ENCODE measurements at regions not wholly inside any gene's neighbourhood (a gene's known extent, or its start where the extent isn't known, plus 50 kb on each side); places are given as distances from the start of the nearest gene placed in this dataset.

- DNase-seq (ENCODE audit: low spot score): no peak
Observed at GRCh38 chr13:106129273-106129672, 406.2 kb downstream of the EFNB2 start.

GRCh38 chr13:106122234-106122633 lies 413.2 kb downstream of the EFNB2 start:
- DNase-seq (ENCODE audit: low spot score): no peak

DNA sequence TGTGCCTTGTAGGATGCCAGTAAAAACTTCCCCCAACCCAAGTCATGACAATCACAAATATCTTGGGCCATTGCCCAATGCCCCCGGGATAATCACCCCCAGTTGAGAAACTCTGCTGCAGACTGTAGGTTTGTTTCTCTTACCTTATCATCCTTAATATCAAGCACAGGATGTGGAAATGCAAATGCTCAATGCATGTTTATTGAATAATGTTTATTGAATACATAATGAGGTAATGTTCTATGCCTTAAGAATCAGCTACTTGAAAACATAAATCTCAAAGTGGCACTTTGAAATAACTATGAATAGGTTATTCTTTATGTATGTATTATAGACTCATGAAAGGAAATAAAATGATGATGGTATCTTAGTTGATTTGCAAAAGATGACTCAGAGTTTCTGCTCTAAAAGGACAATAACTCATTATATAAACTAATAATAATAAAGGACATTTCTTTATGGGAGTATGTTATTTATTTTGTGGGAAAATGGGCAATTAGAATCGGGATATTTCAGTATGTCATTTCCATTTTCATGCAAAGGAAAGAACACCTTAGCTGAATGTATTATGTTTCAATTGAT lies 414.2 kb downstream of the EFNB2 start:
- no peak for DNase-seq (ENCODE audit: low spot score)

- no peak for DNase-seq (ENCODE audit: low spot score)
Observed at GRCh38 chr13:106118996-106119395, 416.5 kb downstream of the EFNB2 start.

DNA sequence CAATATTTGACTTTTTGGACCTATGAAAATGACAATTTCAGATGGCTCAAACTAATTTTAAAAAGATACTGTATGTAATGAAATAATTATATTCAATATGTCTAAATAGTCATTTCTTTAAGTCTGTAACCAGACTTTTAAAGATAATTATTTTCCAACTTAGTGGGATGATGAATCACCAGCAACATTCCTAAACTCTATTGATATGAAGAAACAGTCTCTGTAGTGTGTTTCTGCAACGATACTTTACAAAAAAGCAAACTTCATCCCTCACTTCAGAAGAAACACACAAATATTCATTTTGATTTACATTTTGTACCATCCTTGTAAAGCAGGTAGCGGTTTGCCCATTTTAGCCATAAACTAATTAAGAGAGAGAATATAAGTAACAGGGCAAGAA lies 417.4 kb downstream of the EFNB2 start:
- DNase-seq (ENCODE audit: low spot score): no peak

DNA sequence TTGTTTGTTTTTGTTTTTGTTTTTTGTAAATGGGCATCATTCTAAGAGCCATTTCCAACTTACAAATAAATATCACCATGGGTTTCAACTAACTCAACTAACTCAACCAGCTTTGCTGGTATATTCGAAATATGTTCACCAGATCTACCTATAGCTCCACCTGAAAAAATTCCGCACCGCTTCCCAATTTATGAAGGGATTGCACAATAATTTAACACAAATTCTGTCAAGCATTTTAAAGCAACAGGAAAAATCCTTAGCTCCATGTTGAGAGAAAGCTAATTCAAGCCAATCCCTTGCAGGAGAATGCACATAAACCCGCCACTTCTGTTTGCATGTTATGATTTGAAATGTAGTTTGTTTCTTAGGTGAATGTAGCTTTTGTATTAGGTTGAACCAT lies 417.8 kb downstream of the EFNB2 start:
- no peak for DNase-seq (ENCODE audit: low spot score)

- peak; percentile 19 for DNase-seq (ENCODE audit: low spot score)
Observed at GRCh38 chr13:106117035-106117434, 418.4 kb downstream of the EFNB2 start.

DNA sequence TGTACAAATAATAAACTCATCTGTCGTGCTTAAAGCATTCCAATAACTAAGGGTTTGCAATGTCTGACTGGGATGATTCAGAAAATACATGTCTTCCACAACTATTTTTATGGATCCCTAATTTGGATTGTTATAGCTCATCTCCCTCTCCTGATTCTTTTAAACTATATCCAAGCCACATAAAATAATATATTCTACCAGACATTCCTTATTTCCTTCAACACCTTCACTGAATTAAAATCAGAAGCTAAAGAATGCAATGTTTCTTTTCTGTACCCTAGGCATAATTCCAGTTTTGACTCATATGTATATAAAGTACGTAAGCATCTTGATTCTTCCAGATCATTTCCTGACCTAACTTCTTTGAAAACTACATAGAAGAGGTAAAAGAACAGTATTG lies 420.4 kb downstream of the EFNB2 start:
- no peak for DNase-seq (ENCODE audit: low spot score)

- no peak for DNase-seq (ENCODE audit: low spot score)
Observed at GRCh38 chr13:106113796-106114195, 421.7 kb downstream of the EFNB2 start.

DNA sequence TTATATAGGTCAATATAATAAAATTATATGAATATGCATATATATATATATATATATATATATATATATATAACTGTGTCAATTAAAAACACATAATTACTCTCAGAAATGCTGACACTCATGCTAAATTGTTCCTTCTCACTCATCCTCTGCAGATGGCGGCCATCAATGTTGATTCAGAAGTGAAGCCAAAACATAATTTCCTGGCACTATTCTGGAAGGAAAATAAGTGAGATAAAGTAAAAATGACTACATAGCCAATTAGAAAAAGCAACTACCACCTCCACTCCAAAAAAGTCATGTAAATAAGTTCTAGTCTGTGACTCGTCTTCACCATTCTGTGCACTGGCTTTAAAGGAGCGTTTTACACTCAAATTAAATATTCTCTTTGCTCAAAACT lies 423.3 kb downstream of the EFNB2 start:
- DNase-seq (ENCODE audit: low spot score): no peak

- DNase-seq (ENCODE audit: low spot score): peak; percentile 49
Observed at GRCh38 chr13:106110241-106110855, 425.1 kb downstream of the EFNB2 start.

GRCh38 chr13:106109391-106109791 lies 426.1 kb downstream of the EFNB2 start:
- no peak for DNase-seq (ENCODE audit: low spot score)

DNA sequence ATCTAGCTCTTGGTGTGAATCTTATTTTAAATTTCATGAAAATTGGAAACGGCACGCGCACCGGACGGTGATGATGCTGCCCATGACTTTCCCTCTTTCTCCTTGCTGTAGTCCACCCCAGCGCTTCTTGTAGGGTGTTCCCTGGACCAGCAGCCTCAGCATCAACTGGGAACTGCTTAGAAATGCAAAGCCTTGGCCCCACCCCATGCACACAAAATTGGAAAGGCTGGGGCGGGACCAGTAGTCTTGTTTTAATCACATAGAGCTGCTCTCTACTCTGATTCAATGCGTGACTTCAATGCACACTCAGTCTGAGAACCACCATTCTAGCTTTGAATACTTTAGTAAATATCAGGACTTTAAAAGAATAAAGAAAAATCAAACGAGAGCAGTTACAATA lies 427.1 kb downstream of the EFNB2 start:
- DNase-seq (ENCODE audit: low spot score): no peak

GRCh38 chr13:106107061-106107460 lies 428.4 kb downstream of the EFNB2 start:
- no peak for DNase-seq (ENCODE audit: low spot score)

GRCh38 chr13:106105153-106105552 lies 430.3 kb downstream of the EFNB2 start:
- DNase-seq (ENCODE audit: low spot score): no peak

- peak; percentile 68 for DNase-seq (ENCODE audit: low spot score)
Observed at GRCh38 chr13:106104281-106104901, 431.1 kb downstream of the EFNB2 start.

DNA sequence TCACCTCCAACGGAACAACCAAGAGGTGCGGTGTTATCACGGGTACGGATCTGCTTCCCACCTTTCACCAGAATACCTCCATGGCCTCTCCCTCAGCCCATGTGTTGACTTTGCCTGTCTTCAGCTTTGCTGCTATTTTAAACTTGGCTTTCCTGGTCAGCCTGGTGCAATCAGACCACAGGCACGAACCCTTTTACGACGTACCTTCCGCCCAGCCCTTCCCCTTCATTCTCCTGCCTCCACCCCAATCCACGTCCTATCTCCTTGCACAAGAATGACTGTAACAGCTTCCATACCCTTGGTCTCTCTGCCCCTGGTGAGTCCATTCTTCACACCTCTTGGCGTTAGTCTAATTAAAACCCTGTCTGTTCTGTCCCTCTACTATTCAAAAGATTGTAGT lies 431.7 kb downstream of the EFNB2 start:
- no peak for DNase-seq (ENCODE audit: low spot score)

DNA sequence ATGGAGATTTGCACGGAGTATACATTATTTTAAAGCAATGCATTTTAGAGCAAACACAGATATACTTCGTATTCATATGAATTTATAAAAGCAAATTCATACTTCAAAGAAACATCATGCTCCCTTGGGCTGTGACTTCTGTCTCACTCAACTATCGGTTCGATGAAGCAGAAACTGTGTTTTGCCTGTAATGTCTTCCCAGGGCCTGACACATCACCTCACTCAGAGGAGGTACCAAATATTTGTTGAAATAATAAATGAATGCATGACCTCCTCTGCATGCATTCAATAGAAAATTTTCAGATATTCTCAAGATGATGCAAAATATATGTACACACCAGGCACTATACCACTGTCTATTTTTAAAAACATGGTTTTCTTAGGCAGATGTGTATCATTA lies 432.7 kb downstream of the EFNB2 start:
- DNase-seq (ENCODE audit: low spot score): no peak

- no peak for DNase-seq (ENCODE audit: low spot score)
Observed at GRCh38 chr13:106101201-106101600, 434.3 kb downstream of the EFNB2 start.

DNA sequence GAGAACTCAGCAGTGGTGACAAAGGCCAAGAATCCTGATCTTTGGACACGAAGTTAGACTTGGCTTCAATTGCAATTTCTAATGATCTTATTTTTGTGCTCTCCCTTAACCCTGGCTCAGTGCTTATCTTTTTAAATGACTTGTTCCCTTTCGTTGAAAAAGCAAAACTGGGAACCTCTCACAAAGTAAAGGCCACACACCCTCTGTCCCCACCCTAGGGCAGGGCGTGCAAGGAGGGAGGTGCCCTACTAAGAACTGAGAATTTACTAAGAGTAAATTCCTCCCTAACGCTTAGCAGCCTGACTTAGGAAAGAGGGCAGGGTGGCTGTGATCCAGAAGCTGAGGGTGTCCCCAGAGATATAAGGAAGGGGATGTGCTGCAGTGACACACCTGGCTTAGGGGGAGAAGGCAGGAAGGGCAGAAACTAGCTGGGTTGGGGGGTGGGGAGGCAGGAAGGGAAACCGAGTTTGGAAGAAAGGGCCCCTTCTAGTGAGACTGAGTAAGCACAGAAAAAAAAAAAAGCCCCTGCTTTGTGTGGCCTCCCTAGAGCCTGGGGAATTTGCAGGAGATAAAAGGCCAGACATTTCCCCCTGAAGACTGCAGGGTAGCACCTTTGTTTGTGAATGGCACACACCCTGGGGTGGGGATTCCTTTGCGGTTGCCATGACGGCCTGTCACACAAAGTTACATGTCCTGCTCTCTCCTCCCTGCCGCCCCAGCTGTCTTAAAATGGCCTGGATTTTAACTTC lies 435.1 kb downstream of the EFNB2 start:
- DNase-seq (ENCODE audit: low spot score): no peak

DNA sequence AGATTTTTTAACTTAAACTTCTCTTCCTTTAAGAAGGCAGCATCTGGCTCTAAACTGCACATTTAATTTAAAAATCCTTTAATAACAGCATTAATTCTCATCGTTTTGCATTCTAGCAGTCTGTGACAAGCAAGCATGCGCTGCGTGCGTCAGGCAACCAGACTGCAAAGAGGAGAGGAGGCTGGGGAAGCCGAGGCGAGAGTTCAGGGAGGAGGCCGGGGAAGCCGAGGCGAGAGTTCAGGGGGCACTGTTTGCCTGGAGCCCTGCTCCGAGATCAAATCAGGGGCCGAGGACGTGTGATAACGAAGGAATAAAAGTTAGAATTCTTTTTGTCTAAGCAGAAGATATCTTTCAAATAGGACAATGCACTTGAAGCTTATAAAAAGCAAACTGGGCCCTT lies 435.7 kb downstream of the EFNB2 start:
- DNase-seq (ENCODE audit: low spot score): no peak

DNA sequence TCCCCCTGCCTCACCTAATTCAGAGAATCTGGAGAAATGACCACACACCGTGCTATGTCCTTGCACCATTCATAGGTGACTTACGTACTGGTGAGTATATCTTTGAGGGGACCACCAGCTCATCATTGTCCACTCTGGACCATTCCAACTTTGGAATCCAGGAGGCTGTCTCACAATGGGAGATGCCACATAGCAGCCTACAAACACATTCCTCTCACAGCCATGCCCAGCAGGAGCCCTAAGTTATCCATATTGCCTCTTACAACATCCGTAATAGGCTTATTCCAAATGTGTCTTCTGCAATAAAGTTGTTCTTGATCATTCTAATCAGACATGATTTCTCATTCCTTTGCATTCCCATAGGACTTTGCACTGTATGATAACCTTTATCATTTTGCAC lies 436.7 kb downstream of the EFNB2 start:
- DNase-seq (ENCODE audit: low spot score): no peak

DNA sequence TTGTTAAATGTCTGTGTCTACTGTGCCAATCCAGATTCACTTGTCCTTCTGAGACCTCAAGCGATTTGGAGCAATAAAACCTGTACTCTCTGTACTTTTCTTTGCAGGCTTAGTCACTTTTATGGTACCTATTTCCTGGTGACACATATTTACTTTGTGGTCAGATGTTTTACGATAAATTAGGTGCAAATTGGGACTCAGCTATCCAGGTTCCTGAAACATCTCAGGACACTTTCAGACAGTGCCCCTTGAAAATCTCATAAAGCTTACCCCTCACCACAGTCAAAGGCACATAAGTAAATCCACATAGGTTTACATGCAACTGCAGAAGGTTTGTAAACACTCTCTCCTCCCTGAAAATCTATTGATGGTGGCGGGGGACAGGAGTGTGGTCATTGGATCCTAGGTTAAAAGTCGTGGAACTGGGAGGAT lies 438.8 kb downstream of the EFNB2 start:
- no peak for DNase-seq (ENCODE audit: low spot score)
